ENCODE measurements at regions not wholly inside any gene's neighbourhood (a gene's known extent, or its start where the extent isn't known, plus 50 kb on each side); places are given as distances from the start of the nearest gene placed in this dataset.

- DNase-seq: no peak
Observed at GRCh38 chr11:29334776-29335130, 682.1 kb downstream of the KCNA4 start.

- DNase-seq: peak; percentile 36
Observed at GRCh38 chr11:29333993-29334775, 682.6 kb downstream of the KCNA4 start.

- no peak for DNase-seq
Observed at GRCh38 chr11:29331451-29332010, 685.3 kb downstream of the KCNA4 start.

GRCh38 chr11:29328961-29329441 is 687.8 kb downstream of the KCNA4 start:
- DNase-seq: peak; percentile 25

GRCh38 chr11:29327891-29328290 is 688.9 kb downstream of the KCNA4 start:
- DNase-seq: no peak

- no peak for DNase-seq
Observed at GRCh38 chr11:29326757-29327156, 690.1 kb downstream of the KCNA4 start.

- no peak for DNase-seq
Observed at GRCh38 chr11:29324328-29324727, 692.5 kb downstream of the KCNA4 start.

- no peak for DNase-seq
Observed at GRCh38 chr11:29321293-29322132, 695.3 kb downstream of the KCNA4 start.

- no peak for DNase-seq
Observed at GRCh38 chr11:29320196-29320595, 696.6 kb downstream of the KCNA4 start.

GRCh38 chr11:29319210-29319609 is 697.6 kb downstream of the KCNA4 start:
- DNase-seq: no peak

- DNase-seq: no peak
Observed at GRCh38 chr11:29318134-29318845, 698.5 kb downstream of the KCNA4 start.

GRCh38 chr11:29317694-29318093 is 699.1 kb downstream of the KCNA4 start:
- DNase-seq: no peak

- no peak for DNase-seq
Observed at GRCh38 chr11:29315275-29315674, 701.6 kb downstream of the KCNA4 start.

GRCh38 chr11:29314211-29314610 is 702.6 kb downstream of the KCNA4 start:
- no peak for DNase-seq

GRCh38 chr11:29312812-29313211 is 704.0 kb downstream of the KCNA4 start:
- DNase-seq: no peak

- DNase-seq: no peak
Observed at GRCh38 chr11:29310725-29311342, 706.0 kb downstream of the KCNA4 start.

GRCh38 chr11:29309992-29310391 is 706.8 kb downstream of the KCNA4 start:
- no peak for DNase-seq

- no peak for DNase-seq
Observed at GRCh38 chr11:29306527-29306926, 710.3 kb downstream of the KCNA4 start.

- DNase-seq: no peak
Observed at GRCh38 chr11:29305456-29306232, 711.2 kb downstream of the KCNA4 start.

- no peak for DNase-seq
Observed at GRCh38 chr11:29300420-29300819, 716.4 kb downstream of the KCNA4 start.

- no peak for DNase-seq
Observed at GRCh38 chr11:29296680-29297079, 720.1 kb downstream of the KCNA4 start.

GRCh38 chr11:29293825-29294224 is 723.0 kb downstream of the KCNA4 start:
- no peak for DNase-seq

All from DMS153 (cell line).